ENCODE measurements at regions not wholly inside any gene's neighbourhood (a gene's known extent, or its start where the extent isn't known, plus 50 kb on each side); places are given as distances from the start of the nearest gene placed in this dataset.

DNA sequence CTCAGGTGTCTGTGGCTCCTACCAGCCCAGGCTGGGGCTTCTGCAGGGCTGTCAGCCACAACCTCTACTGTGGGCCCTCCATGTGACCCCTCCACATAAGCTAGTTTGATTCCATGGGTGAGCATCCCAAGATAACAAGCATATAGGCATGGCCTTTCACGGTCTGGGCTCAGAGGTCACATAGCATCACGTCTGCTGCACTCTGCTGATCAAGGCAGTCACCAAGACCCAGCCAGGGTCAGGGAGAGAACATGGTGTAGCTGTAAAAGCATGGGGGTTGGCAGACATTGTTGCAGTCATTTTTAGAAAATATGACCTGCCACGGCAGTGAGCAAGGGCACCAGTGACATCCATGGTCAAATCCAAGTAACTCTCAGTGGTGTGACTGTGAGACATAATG lies 698.8 kb downstream of the UQCRFS1 start:
- Histone ChIP-seq H3K4me3 (no peak overlapping the region), H3F3A (ENCODE audit: insufficient read depth, low read depth) (no peaks in the 10 kb centered on the region), H2AFZ (no peak overlapping the region), H3K27me3 (ENCODE audit: insufficient read depth, low read depth) (peaks cover 26% of the 10 kb centered on the region; the same call in 1 of the 2 replicates), H3K4me1 (replicated peaks; ENCODE audit: insufficient read depth) (no peaks in the 10 kb centered on the region), H3K36me3 (ENCODE audit: low read depth) (no peaks in the 10 kb centered on the region), H3K9me2 (ENCODE audit: insufficient read depth) (no peaks in the 10 kb centered on the region), H3K9me3 (ENCODE audit: insufficient read depth, low read depth) (no peaks in the 10 kb centered on the region), H3K79me2 (ENCODE audit: low read depth) (no peaks in the 10 kb centered on the region), H3K4me2 (no peak overlapping the region), H4K20me1 (ENCODE audit: insufficient read depth) (no peaks in the 10 kb centered on the region), H3K27ac (no peak overlapping the region)
- no peak for TF ChIP-seq EZH2 (IDR thresholded peaks at IDR 0.05; ENCODE audit: low read depth)
- TF ChIP-seq, protein P1, sequence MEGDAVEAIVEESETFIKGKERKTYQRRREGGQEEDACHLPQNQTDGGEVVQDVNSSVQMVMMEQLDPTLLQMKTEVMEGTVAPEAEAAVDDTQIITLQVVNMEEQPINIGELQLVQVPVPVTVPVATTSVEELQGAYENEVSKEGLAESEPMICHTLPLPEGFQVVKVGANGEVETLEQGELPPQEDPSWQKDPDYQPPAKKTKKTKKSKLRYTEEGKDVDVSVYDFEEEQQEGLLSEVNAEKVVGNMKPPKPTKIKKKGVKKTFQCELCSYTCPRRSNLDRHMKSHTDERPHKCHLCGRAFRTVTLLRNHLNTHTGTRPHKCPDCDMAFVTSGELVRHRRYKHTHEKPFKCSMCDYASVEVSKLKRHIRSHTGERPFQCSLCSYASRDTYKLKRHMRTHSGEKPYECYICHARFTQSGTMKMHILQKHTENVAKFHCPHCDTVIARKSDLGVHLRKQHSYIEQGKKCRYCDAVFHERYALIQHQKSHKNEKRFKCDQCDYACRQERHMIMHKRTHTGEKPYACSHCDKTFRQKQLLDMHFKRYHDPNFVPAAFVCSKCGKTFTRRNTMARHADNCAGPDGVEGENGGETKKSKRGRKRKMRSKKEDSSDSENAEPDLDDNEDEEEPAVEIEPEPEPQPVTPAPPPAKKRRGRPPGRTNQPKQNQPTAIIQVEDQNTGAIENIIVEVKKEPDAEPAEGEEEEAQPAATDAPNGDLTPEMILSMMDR (conservative IDR thresholded peaks at IDR 0.05): no peak
- no peak for DNase-seq
- ChIA-PET POLR2A (ENCODE audit: unreplicated experiment) (no interaction called here), CTCF (no interaction called here)
- intact Hi-C loops (cut with micrococcal nuclease; ENCODE audit: unreplicated experiment): no loop called here
- BruUV-seq (replicated peaks): no TSS peak

DNA sequence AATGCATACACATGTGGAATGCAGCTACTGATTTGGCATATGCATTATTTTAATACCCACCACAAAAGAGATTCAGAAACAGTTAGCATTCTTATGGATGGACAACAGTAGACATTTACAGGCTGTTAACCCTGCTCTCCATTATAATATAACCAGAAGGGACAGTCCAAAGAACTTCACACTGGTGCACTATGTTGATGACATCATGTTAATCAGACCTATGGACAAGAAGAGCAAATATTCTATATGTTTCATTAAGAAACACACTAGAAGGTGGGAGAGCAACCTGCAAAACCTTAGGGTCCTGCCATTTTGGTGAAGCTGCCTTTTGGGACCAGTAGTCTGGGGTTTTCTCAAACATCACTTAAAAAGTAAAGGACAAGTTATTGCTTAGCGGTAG lies 701.3 kb downstream of the UQCRFS1 start:
- Histone ChIP-seq H3K79me2 (ENCODE audit: low read depth) (no peaks in the 10 kb centered on the region), H3K9me3 (ENCODE audit: insufficient read depth, low read depth) (no peaks in the 10 kb centered on the region), H3K27me3 (ENCODE audit: insufficient read depth, low read depth) (peaks cover 26% of the 10 kb centered on the region; the same call in 1 of the 2 replicates), H3K4me3 (no peak overlapping the region), H3K27ac (no peak overlapping the region), H3K4me1 (replicated peaks; ENCODE audit: insufficient read depth) (no peaks in the 10 kb centered on the region), H2AFZ (no peak overlapping the region), H3F3A (ENCODE audit: insufficient read depth, low read depth) (no peaks in the 10 kb centered on the region), H3K36me3 (ENCODE audit: low read depth) (no peaks in the 10 kb centered on the region), H4K20me1 (ENCODE audit: insufficient read depth) (no peaks in the 10 kb centered on the region), H3K4me2 (no peak overlapping the region), H3K9me2 (ENCODE audit: insufficient read depth) (no peaks in the 10 kb centered on the region)
- intact Hi-C loops (cut with micrococcal nuclease; ENCODE audit: unreplicated experiment): no loop called here
- ChIA-PET CTCF (no interaction called here), POLR2A (ENCODE audit: unreplicated experiment) (no interaction called here)
- BruUV-seq (replicated peaks): no TSS peak
- no peak for DNase-seq
- TF ChIP-seq EZH2 (IDR thresholded peaks at IDR 0.05; ENCODE audit: low read depth): no peak
- TF ChIP-seq, protein P1 (conservative IDR thresholded peaks at IDR 0.05): no peak

DNA sequence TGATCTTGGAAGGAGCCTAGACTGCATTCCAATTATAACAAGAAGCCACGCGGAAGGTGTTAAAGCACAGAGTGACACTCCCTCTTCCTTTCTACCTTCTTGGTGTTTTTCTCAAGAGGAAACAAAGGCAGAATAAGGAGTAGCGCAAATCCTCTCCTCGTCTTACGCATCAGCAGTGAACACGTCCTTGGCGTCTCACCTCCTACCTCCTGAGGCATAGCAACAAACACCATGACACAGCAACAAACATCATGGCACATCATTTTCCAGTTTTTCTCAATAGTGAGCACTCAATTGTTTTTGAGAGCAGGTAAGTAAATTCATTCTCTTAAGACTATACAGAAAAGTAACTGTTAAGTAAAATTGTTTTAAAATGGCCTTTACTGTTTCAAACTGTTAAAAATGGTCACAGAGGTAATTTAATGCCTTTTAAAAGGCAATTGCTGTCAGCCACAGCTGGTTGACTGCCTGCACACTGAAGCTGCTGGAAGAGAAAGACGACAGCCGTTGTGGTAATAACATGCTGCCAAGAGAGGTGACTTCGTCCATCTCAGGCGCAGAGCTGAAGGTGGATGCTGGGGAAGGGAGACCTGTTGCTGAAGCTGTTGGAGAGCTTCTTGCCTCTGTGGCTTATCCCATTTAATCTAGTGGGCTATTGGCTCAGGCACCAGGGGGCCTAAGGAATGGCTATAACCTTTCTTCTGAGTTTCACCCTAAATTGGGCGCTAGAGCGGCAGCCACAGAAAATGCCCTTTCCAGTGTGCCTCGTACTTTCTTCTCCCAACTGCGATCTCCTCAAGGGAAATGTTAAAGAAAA lies 703.7 kb downstream of the UQCRFS1 start:
- H3K27ac ChIP-seq: no peak overlapping the region
- H4K20me1 ChIP-seq (ENCODE audit: insufficient read depth): no peaks in the 10 kb centered on the region
- H3K9me2 ChIP-seq (ENCODE audit: insufficient read depth): no peaks in the 10 kb centered on the region
- POLR2A ChIA-PET (ENCODE audit: unreplicated experiment): no interaction called here
- H3K9me3 ChIP-seq (ENCODE audit: insufficient read depth, low read depth): no peaks in the 10 kb centered on the region
- H3K4me1 ChIP-seq (replicated peaks; ENCODE audit: insufficient read depth): no peaks in the 10 kb centered on the region
- no peaks in the 10 kb centered on the region for H3F3A ChIP-seq (ENCODE audit: insufficient read depth, low read depth)
- no peak for DNase-seq
- TF ChIP-seq, protein P1 (conservative IDR thresholded peaks at IDR 0.05): no peak
- no peak overlapping the region for H3K4me3 ChIP-seq
- H3K27me3 ChIP-seq (ENCODE audit: insufficient read depth, low read depth): peaks cover 29% of the 10 kb centered on the region; the same call in 1 of the 2 replicates
- H2AFZ ChIP-seq: no peak overlapping the region
- BruUV-seq (replicated peaks): no TSS peak
- intact Hi-C loops (cut with micrococcal nuclease; ENCODE audit: unreplicated experiment): no loop called here
- no peak overlapping the region for H3K4me2 ChIP-seq
- H3K36me3 ChIP-seq (ENCODE audit: low read depth): no peaks in the 10 kb centered on the region
- no peaks in the 10 kb centered on the region for H3K79me2 ChIP-seq (ENCODE audit: low read depth)
- CTCF ChIA-PET: no interaction called here

Measured in PC-9 (cell line).